Glutamatergic neuron (in vitro differentiated cells): ENCODE measurements at regions not wholly inside any gene's neighbourhood (a gene's known extent, or its start where the extent isn't known, plus 50 kb on each side); places are given as distances from the start of the nearest gene placed in this dataset.

Experiments used
- DNase-seq: peaks from one replicate; pipeline ENCODE4 v3.0.0; 2022
- H3K27ac Mint-ChIP-seq: one replicate; pipeline ENCODE4 v1.8.0; 2020; ENCODE audit warnings: mild to moderate bottlenecking, mixed read lengths, inconsistent platforms; ENCODE audit not compliant: unreplicated experiment
- H3K27me3 Mint-ChIP-seq: one replicate; pipeline ENCODE4 v1.8.0; 2020; ENCODE audit warnings: mild to moderate bottlenecking, moderate library complexity, mixed read lengths, inconsistent platforms; ENCODE audit not compliant: unreplicated experiment
- H3K36me3 Mint-ChIP-seq: one replicate; pipeline ENCODE4 v1.8.0; 2020; ENCODE audit warnings: mild to moderate bottlenecking, mixed read lengths, inconsistent platforms; ENCODE audit not compliant: unreplicated experiment
- H3K4me1 Mint-ChIP-seq: one replicate; pipeline ENCODE4 v1.8.0; 2020; ENCODE audit warnings: mild to moderate bottlenecking, low read depth, mixed read lengths, inconsistent platforms; ENCODE audit not compliant: unreplicated experiment
- H3K4me3 Mint-ChIP-seq: one replicate; pipeline ENCODE4 v1.8.0; 2020; ENCODE audit warnings: mild to moderate bottlenecking, mixed read lengths, inconsistent platforms; ENCODE audit not compliant: unreplicated experiment
- H3K9me3 Mint-ChIP-seq: one replicate; pipeline ENCODE4 v1.8.0; 2020; ENCODE audit warnings: mild to moderate bottlenecking, moderate library complexity, mixed read lengths, inconsistent platforms; ENCODE audit not compliant: unreplicated experiment
- CTCF ChIP-seq: fragments of 200-600 bp; sonication (generic); IDR thresholded peaks from one replicate; pipeline ENCODE4 v1.5.0; 2021; ENCODE audit not compliant: partially characterized antibody, unreplicated experiment

GRCh38 chr5:98606961-98607360, 166.5 kb upstream of the RGMB start:
- peaks cover under 1% of the 10 kb centered on the region for H3K36me3 Mint-ChIP-seq
- H3K4me3 Mint-ChIP-seq: no peak overlapping the region

GRCh38 chr5:98608052-98608451, 165.4 kb upstream of the RGMB start:
- no peak overlapping the region for H3K4me3 Mint-ChIP-seq
- TF ChIP-seq CTCF: no peak
- no peaks in the 10 kb centered on the region for H3K9me3 Mint-ChIP-seq
- H3K4me1 Mint-ChIP-seq: peaks cover 9% of the 10 kb centered on the region
- H3K27ac Mint-ChIP-seq: no peak overlapping the region
- no peaks in the 10 kb centered on the region for H3K36me3 Mint-ChIP-seq
- H3K27me3 Mint-ChIP-seq: no peaks in the 10 kb centered on the region
- DNase-seq: no peak

More at GRCh38 chr5:98606961-98607360, 166.5 kb upstream of the RGMB start:
- Mint-ChIP-seq H3K27ac (no peak overlapping the region), H3K27me3 (no peaks in the 10 kb centered on the region), H3K9me3 (no peaks in the 10 kb centered on the region), H3K4me1 (peaks cover 4% of the 10 kb centered on the region)
- no peak for DNase-seq
- TF ChIP-seq CTCF: no peak

GRCh38 chr5:98614341-98614740, 159.1 kb upstream of the RGMB start:
- no peaks in the 10 kb centered on the region for H3K27me3 Mint-ChIP-seq
- H3K27ac Mint-ChIP-seq: no peak overlapping the region
- no peaks in the 10 kb centered on the region for H3K36me3 Mint-ChIP-seq
- no peak for TF ChIP-seq CTCF
- no peak for DNase-seq
- H3K9me3 Mint-ChIP-seq: no peaks in the 10 kb centered on the region
- peaks cover 5% of the 10 kb centered on the region for H3K4me1 Mint-ChIP-seq
- H3K4me3 Mint-ChIP-seq: no peak overlapping the region

- no peak for TF ChIP-seq CTCF
- H3K9me3 Mint-ChIP-seq: no peaks in the 10 kb centered on the region
- DNase-seq: no peak
- no peaks in the 10 kb centered on the region for H3K4me1 Mint-ChIP-seq
- H3K4me3 Mint-ChIP-seq: no peak overlapping the region
- no peak overlapping the region for H3K27ac Mint-ChIP-seq
- no peaks in the 10 kb centered on the region for H3K27me3 Mint-ChIP-seq
- no peaks in the 10 kb centered on the region for H3K36me3 Mint-ChIP-seq
Measured at GRCh38 chr5:98621821-98622220, 151.6 kb upstream of the RGMB start.

- Mint-ChIP-seq H3K9me3 (no peaks in the 10 kb centered on the region), H3K27ac (no peak overlapping the region), H3K27me3 (no peaks in the 10 kb centered on the region), H3K4me3 (no peak overlapping the region), H3K4me1 (no peaks in the 10 kb centered on the region), H3K36me3 (no peaks in the 10 kb centered on the region)
- TF ChIP-seq CTCF: no peak
- DNase-seq: no peak
Measured at GRCh38 chr5:98624145-98624880, 149.2 kb upstream of the RGMB start.
